DMS79 (cell line): ENCODE measurements at regions not wholly inside any gene's neighbourhood (a gene's known extent, or its start where the extent isn't known, plus 50 kb on each side); places are given as distances from the start of the nearest gene placed in this dataset.
"Not testable (repeated sequence)": the region's sequence is repeated elsewhere in the genome, so short reads cannot be mapped to it uniquely, and the experiment has no call there.

Source experiments
- DNase-seq: peaks from one replicate; lab custom pipeline; 2025; lab: John Stamatoyannopoulos, UW

DNA sequence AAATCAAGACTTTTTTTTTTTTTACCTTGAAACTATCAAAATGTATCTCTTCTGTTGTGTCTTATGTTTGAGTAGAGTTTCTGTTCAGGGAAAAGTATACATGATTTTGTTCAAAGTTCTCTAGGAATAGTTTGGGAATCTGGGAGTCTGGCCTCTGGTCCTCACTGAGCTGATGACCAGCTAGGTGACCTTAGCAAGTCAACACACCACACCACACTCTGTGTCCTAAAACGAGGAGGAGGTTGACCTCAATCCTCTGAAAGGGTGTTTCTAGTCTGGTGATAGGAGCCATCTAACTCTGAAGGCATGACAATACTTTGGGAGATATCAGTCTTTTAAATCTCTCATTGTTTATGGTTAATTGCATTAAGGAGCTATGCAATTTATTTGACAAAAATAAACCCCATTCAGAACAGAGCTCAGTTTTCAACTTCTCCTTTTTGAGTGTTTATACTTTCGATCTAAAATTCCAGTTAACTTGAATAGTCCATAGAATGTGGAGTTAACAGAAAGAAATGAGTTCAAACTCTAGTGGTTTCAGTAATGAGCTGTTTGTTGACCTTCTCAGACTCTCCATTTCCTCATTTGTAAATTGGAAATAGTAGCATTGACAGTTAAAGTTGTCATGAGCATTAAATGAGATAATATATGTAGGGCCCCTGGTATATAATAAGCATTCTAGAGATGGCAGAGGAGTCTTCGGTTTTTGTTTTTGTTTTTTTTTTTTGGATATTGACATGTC, 112.2 kb upstream of the LRRN1 start:
- DNase-seq: no peak

DNA sequence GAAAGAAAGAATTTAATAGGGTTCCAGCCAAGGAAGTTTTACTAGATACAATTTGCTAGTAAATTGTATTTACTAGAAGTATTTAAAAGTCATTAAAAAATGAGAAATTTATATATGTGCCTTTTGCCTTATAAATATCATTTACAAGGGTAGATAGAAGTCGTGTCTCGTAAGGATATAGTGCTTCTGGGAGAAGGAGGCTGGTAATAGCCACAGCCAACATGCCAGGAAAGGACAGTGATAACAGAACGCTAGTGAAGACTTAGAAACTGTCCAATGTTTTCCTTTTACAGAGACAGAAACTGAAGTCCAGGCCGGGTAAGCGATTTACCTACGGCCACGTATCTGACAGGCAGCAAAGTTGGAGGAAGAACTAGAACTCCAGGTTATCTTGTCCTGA, 113.5 kb upstream of the LRRN1 start:
- DNase-seq: no peak

DNA sequence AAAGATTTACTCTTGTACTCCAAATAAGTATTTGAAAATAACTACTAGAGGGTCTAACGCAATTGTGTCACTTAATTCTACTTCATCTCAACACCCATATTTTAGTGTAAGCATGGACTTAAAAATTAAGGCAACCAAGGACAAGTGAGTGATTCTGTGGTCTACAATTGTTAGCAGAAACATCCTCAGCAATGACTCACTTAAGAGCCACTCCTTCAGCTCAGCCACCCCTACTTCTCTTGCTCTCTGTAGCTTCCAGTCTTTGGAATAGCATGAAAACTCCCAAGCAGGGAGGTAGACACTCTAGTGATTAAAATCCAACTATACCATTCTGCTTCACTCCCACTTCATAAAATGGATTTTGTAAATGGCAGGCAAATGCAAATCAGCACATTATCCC, 116.0 kb upstream of the LRRN1 start:
- no peak for DNase-seq

DNA sequence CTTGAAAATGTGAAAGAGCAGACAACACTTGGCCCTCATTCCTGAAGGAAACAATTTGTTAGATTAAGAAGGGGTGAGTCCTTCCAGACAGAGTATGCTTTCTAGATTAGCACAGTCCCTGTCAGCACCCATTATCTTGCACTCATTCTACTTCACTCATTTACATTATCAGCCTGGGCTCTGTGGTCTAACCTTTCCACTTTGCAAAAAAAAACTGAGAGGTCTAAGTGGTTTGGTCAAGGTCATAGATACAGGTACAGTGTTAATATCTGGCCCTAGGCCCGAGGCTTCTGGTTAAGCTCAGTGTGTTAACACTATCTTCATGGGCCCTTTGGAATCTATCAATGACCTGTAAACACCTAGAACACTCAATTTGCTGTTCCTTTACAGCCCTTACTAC, 123.4 kb upstream of the LRRN1 start:
- DNase-seq: no peak

DNA sequence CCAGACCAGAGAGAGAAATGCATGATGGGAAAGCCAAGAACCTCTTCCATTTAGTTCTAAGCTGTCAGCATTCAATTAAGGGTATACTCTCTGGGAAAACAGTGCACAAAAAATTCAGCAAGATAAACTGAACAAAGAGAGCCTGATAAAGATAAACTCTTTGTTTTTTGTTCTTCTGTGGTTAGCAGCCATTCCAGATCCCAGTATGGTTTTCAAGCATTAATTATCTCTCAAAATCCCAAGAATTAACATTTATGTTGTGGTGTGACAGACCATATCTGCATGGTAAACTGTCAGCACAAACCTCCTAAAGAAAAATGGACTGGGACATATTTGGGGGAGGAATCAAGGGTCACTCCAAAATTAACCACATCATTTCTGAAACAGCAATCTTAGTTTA, 124.0 kb upstream of the LRRN1 start:
- no peak for DNase-seq

DNA sequence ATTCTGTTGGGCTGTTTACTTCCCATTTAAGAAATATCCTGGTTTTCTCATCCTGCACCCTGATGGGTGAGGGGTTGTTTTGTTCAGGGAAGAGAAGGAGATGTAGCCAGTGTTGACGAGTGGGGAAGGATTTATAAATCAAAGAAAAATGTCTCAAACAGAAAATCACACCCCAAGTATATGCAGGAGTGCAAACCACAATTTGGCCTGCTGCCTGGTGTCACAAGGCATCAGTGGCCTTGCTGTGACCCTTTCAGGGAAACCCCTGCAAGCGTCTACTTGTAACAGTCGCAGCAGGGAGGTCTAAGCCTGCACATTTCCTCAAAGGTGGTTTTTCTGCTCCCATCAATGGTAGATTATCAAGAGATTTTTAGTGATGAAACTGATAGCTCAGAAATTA, 132.6 kb upstream of the LRRN1 start:
- no peak for DNase-seq

DNA sequence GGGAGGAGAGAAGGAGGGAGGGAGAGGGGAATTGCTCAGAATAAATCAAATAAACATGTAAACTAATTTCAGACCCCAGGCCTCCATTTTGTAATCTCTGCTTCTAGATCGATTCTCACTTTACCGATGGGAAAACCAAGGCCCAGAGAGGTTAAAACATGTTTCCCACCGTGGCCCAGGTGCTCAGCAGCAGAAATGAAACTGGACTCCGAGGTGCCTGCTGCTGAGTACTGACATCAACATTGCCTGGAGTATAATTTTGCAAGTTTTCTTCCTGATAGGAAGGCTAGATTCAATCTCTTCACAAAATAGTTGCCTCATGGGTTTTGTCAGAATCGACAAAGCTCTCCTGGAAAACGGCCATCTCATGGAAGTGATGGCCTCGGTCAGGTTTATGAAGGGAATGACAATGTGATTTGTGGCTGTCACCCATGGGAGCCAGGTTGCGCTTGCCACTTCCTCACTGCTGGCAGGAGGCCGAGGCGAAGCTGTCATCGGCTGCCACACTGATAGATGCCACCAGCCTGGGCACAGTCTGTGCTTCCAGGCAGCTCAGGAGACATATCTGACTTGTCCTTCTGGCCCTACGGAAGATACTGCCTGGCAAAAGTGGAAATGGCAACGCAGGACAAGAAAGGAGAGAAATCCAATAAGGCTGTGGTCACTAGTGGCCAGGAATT, 133.1 kb upstream of the LRRN1 start:
- DNase-seq: no peak

DNA sequence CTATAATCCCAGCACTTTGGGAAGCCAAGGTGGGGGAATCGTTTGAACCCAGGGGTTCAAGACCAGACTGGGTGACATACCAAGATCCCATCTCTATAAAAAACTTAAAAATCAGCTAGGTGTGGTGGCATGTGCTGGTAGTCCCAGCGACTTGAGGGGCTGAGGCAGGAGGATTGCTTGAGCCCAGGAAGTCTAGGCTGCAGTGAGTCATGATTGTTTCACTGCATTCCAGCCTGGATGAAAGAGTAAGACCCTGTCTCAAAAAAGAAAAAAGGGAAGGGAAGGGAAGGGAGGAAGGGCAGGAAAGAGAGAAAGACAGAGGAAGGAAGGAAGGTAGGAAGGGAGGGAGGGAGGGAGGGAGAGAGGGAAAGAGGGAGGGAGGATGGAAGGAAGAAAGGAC, 133.7 kb upstream of the LRRN1 start:
- no peak for DNase-seq

DNA sequence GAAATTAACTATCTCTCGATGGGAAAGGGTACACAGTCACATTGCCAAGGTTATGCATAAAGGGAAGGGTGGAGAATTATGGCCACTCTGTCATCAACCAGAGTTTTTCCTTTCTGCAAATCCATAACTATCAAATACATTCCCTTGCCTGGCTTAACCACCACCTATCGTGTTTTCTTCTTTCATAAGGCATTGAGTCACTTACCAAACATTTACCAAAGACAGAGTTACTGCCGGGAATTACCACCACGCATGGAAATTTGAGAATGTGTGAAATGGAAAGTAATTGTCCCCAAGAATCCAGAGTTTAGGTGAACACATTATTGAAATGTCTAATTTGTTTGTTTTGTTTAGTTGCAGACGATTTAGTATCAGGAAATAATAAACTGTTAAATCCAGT, 134.3 kb upstream of the LRRN1 start:
- DNase-seq: no peak

DNA sequence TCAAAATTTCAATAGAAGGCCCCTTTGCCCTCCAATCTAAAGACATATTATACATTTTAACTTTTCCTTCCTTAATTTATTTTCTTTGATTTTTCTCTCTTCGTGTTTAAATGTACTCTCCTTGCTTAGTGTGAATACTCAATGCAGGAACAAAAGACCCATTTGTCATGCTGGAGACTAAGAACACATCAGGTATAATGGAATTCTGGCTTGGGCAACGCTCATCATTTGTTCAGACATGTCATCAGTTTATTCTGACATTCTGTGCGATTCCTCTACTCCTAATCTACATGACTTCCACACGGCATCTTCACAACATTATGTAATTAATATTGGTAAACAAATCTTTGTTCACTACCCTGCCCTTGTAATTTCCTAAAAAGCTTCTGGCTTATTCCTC, 136.6 kb upstream of the LRRN1 start:
- DNase-seq: no peak

DNA sequence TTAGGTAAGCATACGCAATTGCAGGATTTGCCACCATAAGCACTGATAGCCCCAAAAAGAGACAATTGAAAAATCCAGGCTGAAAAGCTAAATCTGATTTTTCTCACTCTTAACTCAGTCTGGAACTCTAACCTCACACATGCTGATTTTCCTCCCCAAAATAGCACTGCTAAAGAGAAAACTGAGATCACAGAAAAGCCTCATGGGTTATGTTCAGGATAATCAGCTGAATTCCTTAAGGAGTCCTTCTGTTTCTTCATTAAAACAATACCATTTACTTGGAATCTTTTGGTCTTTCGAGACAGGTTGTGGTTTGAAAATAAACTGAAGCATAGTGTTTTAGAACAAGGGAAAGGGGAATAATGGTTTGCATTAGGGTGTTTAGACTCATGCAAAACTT, 144.3 kb upstream of the LRRN1 start:
- DNase-seq: no peak

DNA sequence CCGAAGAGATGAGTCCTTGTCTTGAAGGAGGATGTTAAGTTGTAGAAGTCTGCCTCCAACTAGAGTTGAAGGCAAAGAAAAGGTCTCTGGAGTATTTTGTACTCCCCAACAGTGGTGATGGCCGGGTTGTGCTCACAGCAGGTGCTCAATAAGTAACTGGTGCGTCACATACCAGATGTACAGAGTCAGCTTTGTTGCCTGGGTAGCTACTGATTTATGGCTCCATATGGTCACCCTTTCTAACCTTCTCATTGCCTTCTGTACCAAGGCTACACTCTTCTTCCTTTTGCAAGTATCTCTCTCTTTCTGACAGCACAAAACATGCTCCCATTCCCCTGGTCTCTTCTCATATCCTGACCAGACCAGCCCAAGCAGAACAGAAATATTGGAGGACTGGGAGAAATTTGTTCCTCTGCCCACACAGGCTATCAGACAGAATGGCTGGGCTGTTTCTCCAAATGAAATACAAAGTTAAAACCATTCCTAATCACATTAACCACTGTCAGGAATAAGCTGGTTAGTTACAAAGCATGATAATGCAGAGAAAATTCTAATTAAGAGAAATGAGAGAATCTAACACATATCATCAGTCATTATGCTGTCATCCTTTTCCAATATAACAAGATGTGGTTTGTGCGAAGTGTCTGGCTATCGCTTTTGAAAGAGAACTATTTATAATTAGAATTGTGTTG, 150.1 kb upstream of the LRRN1 start:
- no peak for DNase-seq

DNA sequence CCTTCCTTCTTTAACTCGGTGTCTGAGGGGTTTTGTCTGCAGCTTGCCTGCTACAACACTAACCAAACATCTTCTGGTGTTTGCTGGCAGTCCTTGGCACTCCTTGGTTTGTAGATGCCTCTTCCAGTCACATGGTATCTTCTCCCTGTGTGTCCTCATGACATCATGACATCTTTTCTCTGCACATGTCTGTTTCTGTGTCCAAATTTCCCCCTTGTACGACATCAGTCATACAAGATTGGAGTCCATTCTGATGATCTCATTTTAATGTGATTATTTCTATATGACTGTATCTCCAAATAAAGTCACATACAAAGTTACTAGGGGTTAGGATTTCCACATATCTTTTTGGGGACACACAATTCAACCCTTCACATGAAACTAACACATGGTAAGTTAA, 152.3 kb upstream of the LRRN1 start:
- no peak for DNase-seq

DNA sequence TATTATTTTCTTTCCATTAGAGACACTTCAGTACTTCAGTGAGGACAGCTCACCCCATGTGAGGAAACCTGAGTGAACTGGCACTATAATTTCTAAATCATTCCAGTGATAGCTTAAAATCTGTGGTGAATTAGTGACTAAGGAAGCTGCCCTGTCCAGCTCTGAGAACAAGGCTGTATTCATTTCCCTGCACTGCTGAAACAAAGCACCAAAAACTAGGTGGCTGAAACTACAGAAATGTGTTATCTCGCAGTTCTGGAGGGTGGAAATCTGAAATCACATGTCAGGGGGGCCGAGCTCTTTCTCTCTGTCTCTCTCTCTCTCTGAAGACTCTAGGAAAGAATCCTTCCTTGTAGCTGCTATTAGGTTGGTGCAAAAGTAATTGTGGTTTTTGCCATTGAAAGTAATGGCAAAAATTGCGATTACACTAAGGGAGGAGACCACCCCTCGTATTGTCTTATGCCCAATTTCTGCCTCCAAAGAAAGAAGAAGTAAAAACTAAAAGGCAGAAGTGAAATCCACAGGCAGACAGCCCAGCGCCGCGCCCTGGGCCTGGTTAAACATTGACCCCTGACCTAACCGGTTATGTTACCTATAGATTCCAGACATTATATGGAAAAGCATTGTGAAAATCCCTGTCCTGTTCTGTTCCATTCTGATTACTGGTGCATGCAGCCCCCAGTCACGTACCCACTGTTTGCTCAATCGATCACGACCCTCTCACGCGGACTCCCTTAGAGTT, 153.0 kb upstream of the LRRN1 start:
- DNase-seq: not testable (repeated sequence)

DNA sequence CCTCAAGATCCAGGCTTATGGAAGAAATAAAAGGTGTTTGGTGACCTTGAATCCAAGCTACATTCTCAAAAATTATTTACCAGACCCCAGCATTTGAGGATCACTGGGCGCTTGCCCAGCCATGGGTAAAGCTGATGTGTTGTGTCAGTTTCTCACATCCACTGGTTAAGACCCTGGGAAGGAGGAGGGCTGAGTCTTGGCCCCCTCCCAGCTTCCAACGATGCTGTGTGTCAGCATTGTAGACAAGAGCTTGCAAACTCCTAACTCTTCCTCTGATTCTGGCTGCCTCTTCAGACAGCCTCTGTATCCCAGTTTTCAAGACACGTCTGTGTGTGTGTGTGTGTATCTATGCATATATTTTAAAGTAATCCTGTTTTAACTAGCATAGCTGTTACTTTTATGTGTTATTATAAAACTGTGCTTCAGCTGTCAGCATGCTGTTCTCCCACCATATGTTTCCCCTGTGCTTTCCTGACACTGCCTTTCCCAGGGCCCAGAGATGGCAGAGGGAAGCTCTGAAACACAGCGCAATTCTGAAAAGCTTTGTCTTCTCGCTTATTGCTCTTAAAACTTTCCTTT, 157.3 kb upstream of the LRRN1 start:
- DNase-seq: no peak

DNA sequence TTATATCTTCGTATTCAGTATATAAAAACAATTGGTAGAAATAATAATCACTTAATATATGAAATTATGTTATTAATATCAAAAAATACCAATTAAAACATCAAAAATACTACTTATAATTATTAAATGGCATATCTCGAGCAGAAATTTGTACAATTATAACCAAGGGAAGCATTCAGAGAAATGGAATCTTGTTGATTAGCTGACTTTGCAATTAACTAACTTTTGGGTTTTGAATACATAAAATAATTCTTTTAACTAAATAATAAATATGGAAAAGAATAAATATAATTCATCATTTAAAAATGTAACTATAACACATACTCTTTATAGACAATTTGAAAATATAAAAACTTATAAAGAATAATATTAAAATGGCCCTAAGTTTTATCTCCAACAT, 160.2 kb upstream of the LRRN1 start:
- no peak for DNase-seq

DNA sequence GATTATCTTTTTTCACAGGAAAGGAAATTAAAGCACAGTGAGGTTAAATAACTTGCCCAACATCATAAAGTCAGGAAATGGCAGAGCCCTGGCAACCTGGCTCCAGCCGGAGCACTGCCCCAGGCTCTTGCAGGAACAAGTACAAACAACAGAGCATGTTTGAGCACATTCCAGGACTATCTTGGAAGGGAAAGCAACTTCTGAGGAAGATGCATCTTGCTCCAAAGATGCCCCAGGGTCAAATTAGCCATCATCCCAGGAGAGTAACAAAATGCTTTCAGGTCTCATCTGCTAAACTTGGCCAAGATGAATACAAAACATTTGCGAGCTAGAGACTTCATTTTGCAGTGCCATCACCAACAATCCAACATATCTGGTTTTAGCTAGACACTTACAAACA, 162.4 kb upstream of the LRRN1 start:
- no peak for DNase-seq

DNA sequence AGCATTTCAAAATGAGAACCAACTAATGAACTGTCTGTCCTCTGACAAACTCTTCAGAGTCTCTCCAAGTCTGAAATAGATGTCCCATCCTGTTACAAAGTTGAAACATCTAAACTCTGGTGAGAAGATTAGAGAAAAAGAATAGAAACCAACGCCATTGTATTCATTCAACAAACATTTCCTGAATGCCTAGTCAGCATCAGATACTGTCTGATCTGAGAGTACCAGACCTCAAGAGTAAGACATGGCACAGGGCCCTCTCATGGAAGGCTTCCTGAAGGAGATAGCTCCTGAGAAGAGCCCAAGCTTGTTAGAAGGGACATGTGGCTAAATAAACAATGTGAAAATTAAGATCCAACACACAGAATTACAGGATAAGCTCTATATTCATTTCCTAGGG, 164.1 kb upstream of the LRRN1 start:
- no peak for DNase-seq

DNA sequence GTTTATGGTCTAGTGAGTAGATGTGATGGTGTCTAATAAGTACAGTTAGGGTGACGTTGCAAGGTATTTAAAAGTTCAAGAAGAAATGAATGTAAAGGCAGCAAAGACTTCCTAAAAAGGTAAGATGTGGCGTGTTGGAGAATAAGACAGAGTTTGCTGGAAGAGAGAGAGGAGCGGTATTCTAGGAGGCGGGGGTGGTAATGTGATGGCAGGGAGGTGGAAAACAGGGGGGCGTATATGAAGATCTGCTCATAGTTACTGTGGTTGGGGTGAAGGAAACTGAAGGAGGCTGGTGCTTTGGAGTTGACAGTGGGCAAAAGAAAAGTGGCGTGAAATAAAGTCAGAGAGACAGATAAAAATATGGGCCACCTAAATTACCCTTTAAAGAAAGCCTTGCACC, 164.9 kb upstream of the LRRN1 start:
- no peak for DNase-seq

DNA sequence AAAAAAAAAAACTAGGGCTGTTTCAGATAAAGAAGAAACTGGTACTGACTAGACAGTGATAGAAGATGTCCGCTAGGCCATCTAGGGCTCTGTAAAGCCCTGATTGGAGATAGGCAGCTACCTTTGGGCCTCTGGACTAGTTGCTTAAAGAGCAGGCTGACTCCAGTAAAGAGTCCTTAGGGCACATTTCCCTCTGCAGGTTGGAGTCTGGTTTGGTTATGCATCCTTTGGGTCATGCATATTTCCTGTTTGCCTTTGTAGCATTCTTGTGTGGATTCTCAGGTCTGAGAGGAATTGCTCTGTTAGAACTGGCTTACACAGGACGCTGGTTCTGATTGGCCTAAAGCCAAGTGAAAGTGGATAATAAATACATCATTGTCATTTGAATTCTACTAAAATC, 165.5 kb upstream of the LRRN1 start:
- no peak for DNase-seq

DNA sequence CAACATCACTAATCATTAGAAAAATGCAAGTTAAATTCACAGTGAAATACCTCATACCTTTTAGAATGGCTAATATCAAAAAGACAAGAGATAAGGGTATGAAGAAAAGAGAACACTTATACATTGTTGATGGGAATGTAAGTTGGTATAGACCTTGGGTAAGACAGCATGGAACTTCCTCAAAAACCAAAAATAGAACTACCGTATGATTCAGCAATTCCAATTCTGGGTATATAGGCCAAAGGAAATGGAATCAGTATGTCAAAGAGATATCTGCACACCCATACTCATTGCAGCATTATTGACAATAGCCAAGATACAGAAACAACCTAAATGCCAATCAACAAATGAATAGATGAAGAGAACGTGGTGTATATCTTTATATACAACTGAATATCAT, 166.8 kb upstream of the LRRN1 start:
- no peak for DNase-seq

DNA sequence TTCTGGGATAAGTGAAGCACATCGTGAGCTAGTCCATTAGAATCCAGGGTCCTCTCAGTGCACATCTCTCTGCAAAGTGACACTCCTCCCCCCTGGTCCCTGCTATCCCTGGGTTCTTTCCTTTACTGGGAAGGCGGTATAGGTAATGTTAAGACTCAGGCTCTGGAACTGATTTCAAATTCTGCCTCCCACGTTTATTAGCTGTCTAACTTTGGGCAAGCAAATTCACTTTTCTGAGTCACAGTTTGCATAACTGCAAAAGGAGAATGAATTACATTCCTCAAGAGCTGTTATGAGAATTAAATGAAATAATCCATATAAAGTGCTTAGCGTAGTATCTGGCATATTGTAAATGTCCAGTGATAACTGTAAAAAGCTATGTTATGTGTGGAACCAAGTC, 168.1 kb upstream of the LRRN1 start:
- no peak for DNase-seq
